Endothelial cell of umbilical vein (primary cell): ENCODE measurements at regions not wholly inside any gene's neighbourhood (a gene's known extent, or its start where the extent isn't known, plus 50 kb on each side); places are given as distances from the start of the nearest gene placed in this dataset.

Source experiments
- BruUV-seq: library from RNA; stranded (reverse); fragments of 400-500 nt; replicated peaks from 2 replicates; lab custom pipeline; 2021; lab: Mats Ljungman, UMichigan
- CTCF ChIA-PET: fragments of 300-600, 350-600 bp; sonication (Branson Sonifier 250); formaldehyde crosslinking; loops from one replicate; lab custom pipeline; 2021; ENCODE audit warnings: antibody characterized with exemption, inconsistent platforms; lab: Charles Lee
- POLR2A ChIA-PET: fragments of 300-600, 350-600 bp; sonication (Branson Sonifier 250); formaldehyde crosslinking; loops from one replicate; lab custom pipeline; 2021; ENCODE audit warnings: antibody characterized with exemption, inconsistent platforms; lab: Charles Lee
- DNase-seq: peaks from one replicate; pipeline ENCODE4 v3.0.0-alpha.2; 2011; ENCODE audit warnings: low read depth, low spot score
- FAIRE-seq: peaks from 2 replicates; lab custom pipeline; 2011; peaks lifted over from hg19 to GRCh38; lab: Jason Lieb, UNC
- H2AFZ ChIP-seq: 2 replicates; pipeline ENCODE4 v1.6.0; 2012; ENCODE audit warnings: low read depth, low read length, control low read depth, inconsistent platforms
- H3K27ac ChIP-seq: 2 replicates; pipeline ENCODE4 v1.5.1; 2011; ENCODE audit warnings: low read depth, mild to moderate bottlenecking, control low read depth, low read length, moderate library complexity; ENCODE audit not compliant: insufficient read depth
- H3K27me3 ChIP-seq, 2 experiments: 2 replicates each; pipeline versions ENCODE4 v1.6.0 to v1.6.1; 2011; ENCODE audit warnings: low read length in 2 of 2, mixed read lengths in 1 of 2; ENCODE audit not compliant: control insufficient read depth in 2 of 2, insufficient read depth in 2 of 2
- H3K36me3 ChIP-seq, 2 experiments: 2 replicates in 1 of 2; 3 replicates in 1 of 2; pipeline ENCODE4 v1.5.1; 2011; ENCODE audit warnings: low read length in 2 of 2, mild to moderate bottlenecking in 1 of 2, moderate library complexity in 1 of 2; ENCODE audit not compliant: control insufficient read depth in 2 of 2, insufficient read depth in 2 of 2; ENCODE audit errors: extremely low read depth in 1 of 2
- H3K4me1 ChIP-seq: 3 replicates; pipeline ENCODE4 v1.5.1; 2011; ENCODE audit warnings: mild to moderate bottlenecking, low read length; ENCODE audit not compliant: control insufficient read depth, insufficient read depth; ENCODE audit errors: extremely low read depth
- H3K4me2 ChIP-seq: 2 replicates; pipeline ENCODE4 v1.6.1; 2011; ENCODE audit warnings: low read length, control low read depth, mixed read lengths; ENCODE audit not compliant: insufficient read depth
- H3K4me3 ChIP-seq, 3 experiments: fragments of 200-600 bp in 1 of 3; sonication (generic), shearing (Covaris generic) in 1 of 3; replicated peaks in 1 of 3; 2 replicates each; pipeline ENCODE4 v1.5.1; 2011 to 2016; ENCODE audit warnings: control low read depth in 3 of 3, low read length in 3 of 3, mild to moderate bottlenecking in 2 of 3, inconsistent platforms in 1 of 3, low read depth in 1 of 3, moderate library complexity in 1 of 3; ENCODE audit not compliant: insufficient read depth in 1 of 3
- H3K79me2 ChIP-seq: 2 replicates; pipeline ENCODE4 v1.6.0; 2012; ENCODE audit warnings: low read length, inconsistent platforms; ENCODE audit not compliant: control insufficient read depth, insufficient read depth
- H3K9ac ChIP-seq: replicated peaks from 2 replicates; pipeline ENCODE3; 2011; ENCODE audit warnings: low read length, control low read depth; ENCODE audit not compliant: insufficient read depth; ENCODE audit errors: extremely low read depth
- H3K9me1 ChIP-seq: replicated peaks from 3 replicates; pipeline ENCODE4 v1.6.0; 2011; ENCODE audit warnings: mild to moderate bottlenecking, low read length; ENCODE audit not compliant: control insufficient read depth, insufficient read depth; ENCODE audit errors: extremely low read depth
- H3K9me3 ChIP-seq: replicated peaks from 2 replicates; pipeline ENCODE4 v1.5.1; 2012; ENCODE audit warnings: low read length, inconsistent platforms; ENCODE audit not compliant: control insufficient read depth, insufficient read depth
- H4K20me1 ChIP-seq: replicated peaks from 2 replicates; pipeline ENCODE3; 2011; ENCODE audit warnings: mild to moderate bottlenecking, low read length; ENCODE audit not compliant: control insufficient read depth, insufficient read depth; ENCODE audit errors: extremely low read depth
- CTCF ChIP-seq, 2 donors: IDR thresholded peaks; 1 replicate in 1 of 2; 2 replicates in 1 of 2; pipeline ENCODE4 v1.5.1; 2011; ENCODE audit warnings: low read length in 2 of 2, mild to moderate bottlenecking in 2 of 2, moderate library complexity in 2 of 2, control low read depth in 1 of 2, inconsistent platforms in 1 of 2, low read depth in 1 of 2; ENCODE audit not compliant: insufficient read depth in 1 of 2; ENCODE audit errors: extremely low read depth in 1 of 2
- EZH2 ChIP-seq: IDR thresholded peaks from 2 replicates; pipeline ENCODE4 v1.6.1; 2012; ENCODE audit warnings: borderline replicate concordance, low read depth, mild to moderate bottlenecking, moderate library complexity, low read length, inconsistent platforms; ENCODE audit not compliant: severe bottlenecking
- FOS ChIP-seq: IDR thresholded peaks from 2 replicates; pipeline ENCODE4 v1.6.1; 2011; ENCODE audit warnings: mild to moderate bottlenecking, low read length, moderate library complexity, borderline replicate concordance; ENCODE audit not compliant: insufficient read depth
- GATA2 ChIP-seq: IDR thresholded peaks from 2 replicates; pipeline ENCODE4 v1.7.0; 2011; ENCODE audit warnings: low read depth, mild to moderate bottlenecking, moderate library complexity, mixed read lengths, low read length; ENCODE audit not compliant: insufficient read length, insufficient read depth
- JUN ChIP-seq: IDR thresholded peaks from 2 replicates; pipeline ENCODE4 v1.6.1; 2011; ENCODE audit warnings: borderline replicate concordance, low read depth; ENCODE audit not compliant: insufficient read length, insufficient read depth
- MYC ChIP-seq: IDR thresholded peaks from one replicate; pipeline ENCODE4 v1.6.1; 2011; ENCODE audit warnings: mild to moderate bottlenecking, low read depth, low read length
- POLR2A ChIP-seq: IDR thresholded peaks from 2 replicates; pipeline ENCODE4 v1.6.1; 2012; ENCODE audit warnings: low read depth, mild to moderate bottlenecking, control low read depth, low read length
- POLR2AphosphoS5 ChIP-seq: IDR thresholded peaks from 2 replicates; pipeline ENCODE4 v1.6.1; 2012; ENCODE audit warnings: low read depth, mild to moderate bottlenecking, control low read depth, low read length, moderate library complexity; ENCODE audit not compliant: insufficient read depth
- dilution Hi-C: fragments of 300-500 bp; cut with MboI; formaldehyde crosslinking; loops from one replicate; pipeline ENCODE4 v1.15.0; 2019; ENCODE audit warnings: low sequenced_read_pairs; ENCODE audit not compliant: extremely low pct_ligation_motif_present
- intact Hi-C: fragments of 100-400 bp; cut with micrococcal nuclease; formaldehyde crosslinking; loops from one replicate; pipeline ENCODE4 v1.10.0; 2022
- TF ChIP-seq, protein P1 (sequence below): IDR thresholded peaks from 2 replicates; pipeline ENCODE4 v1.6.1; 2011; ENCODE audit not compliant: insufficient read depth, insufficient read length

DNA sequence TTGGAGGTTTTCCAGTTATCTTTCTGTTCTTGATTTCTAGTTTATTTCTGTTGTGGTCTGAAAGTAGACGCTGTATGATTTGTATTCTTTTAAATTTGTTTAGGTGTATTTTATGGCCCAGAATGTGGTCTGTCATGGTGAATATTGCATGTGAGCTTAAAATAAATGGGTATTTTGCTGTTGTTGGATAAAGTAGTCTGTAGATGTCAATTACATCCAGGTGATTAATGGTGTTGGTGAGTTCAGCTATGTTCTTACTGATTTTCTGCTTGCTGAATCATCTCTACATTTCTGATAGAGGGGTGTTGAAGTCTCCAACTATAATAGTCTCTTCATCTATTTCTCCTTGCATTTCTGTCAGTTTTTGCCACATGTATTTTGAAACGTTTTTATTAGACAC, 383.3 kb upstream of the SGO1 start:
- TF ChIP-seq POLR2AphosphoS5 (no peak), JUN (no peak)
- TF ChIP-seq, protein P1, sequence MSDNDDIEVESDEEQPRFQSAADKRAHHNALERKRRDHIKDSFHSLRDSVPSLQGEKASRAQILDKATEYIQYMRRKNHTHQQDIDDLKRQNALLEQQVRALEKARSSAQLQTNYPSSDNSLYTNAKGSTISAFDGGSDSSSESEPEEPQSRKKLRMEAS = no peak
- H3K9ac ChIP-seq = no peak overlapping the region
- H3K4me2 ChIP-seq = no peak overlapping the region
- H4K20me1 ChIP-seq = no peaks in the 10 kb centered on the region
- no peaks in the 10 kb centered on the region for H3K4me1 ChIP-seq
- H3K79me2 ChIP-seq = no peaks in the 10 kb centered on the region
- dilution Hi-C loops = no loop called here
- no peaks in the 10 kb centered on the region for H3K36me3 ChIP-seq
- FAIRE-seq = no peak
- no peaks in the 10 kb centered on the region for H3K9me1 ChIP-seq
- H3K27ac ChIP-seq = no peak overlapping the region
- no TSS peak for BruUV-seq
- no peak overlapping the region for H3K4me3 ChIP-seq
- POLR2A ChIA-PET = no interaction called here
- H2AFZ ChIP-seq = no peak overlapping the region
- no peaks in the 10 kb centered on the region for H3K9me3 ChIP-seq
- no peaks in the 10 kb centered on the region for H3K27me3 ChIP-seq
- no peak for DNase-seq
- intact Hi-C loops = no loop called here
- CTCF ChIA-PET = no interaction called here

GRCh38 chr3:20564966-20565365, 379.0 kb upstream of the SGO1 start:
- Histone ChIP-seq H4K20me1 (no peaks in the 10 kb centered on the region), H3K4me1 (no peaks in the 10 kb centered on the region), H3K36me3 (no peaks in the 10 kb centered on the region), H2AFZ (no peak overlapping the region), H3K79me2 (no peaks in the 10 kb centered on the region), H3K27ac (no peak overlapping the region), H3K9ac (no peak overlapping the region), H3K4me2 (no peak overlapping the region), H3K9me3 (no peaks in the 10 kb centered on the region), H3K9me1 (no peaks in the 10 kb centered on the region), H3K27me3 (no peaks in the 10 kb centered on the region), H3K4me3 (no peak overlapping the region)
- BruUV-seq = no TSS peak
- intact Hi-C loops = no loop called here
- POLR2A ChIA-PET = no interaction called here
- TF ChIP-seq POLR2A = no peak
- no peak for TF ChIP-seq EZH2
- TF ChIP-seq GATA2 = no peak
- TF ChIP-seq CTCF (IDR thresholded peaks at IDR 0.05; ENCODE audit: extremely low read depth in 1 of 2, insufficient read depth in 1 of 2, low read depth in 1 of 2, low read length in 2 of 2) = no peak
- TF ChIP-seq FOS = no peak
- TF ChIP-seq POLR2AphosphoS5 = no peak
- no peak for TF ChIP-seq JUN
- TF ChIP-seq, protein P1 = no peak
- TF ChIP-seq MYC = no peak
- no peak for DNase-seq
- no peak for FAIRE-seq
- dilution Hi-C loops = no loop called here
- CTCF ChIA-PET = no interaction called here
